Kidney epithelial cell (primary cell): ENCODE measurements at regions not wholly inside any gene's neighbourhood (a gene's known extent, or its start where the extent isn't known, plus 50 kb on each side); places are given as distances from the start of the nearest gene placed in this dataset.

Experiments used
- DNase-seq: peaks from one replicate; pipeline ENCODE4 v3.0.0-alpha.2; 2010; ENCODE audit warnings: low read depth
- H3K27me3 ChIP-seq: 2 replicates; pipeline ENCODE4 v1.6.0; 2011; ENCODE audit warnings: low read length; ENCODE audit not compliant: control insufficient read depth, insufficient read depth
- H3K36me3 ChIP-seq: 2 replicates; pipeline ENCODE4 v1.5.1; 2011; ENCODE audit warnings: low read length; ENCODE audit not compliant: control insufficient read depth, insufficient read depth
- H3K4me3 ChIP-seq: 2 replicates; pipeline ENCODE4 v1.5.1; 2011; ENCODE audit warnings: low read depth, mild to moderate bottlenecking, control low read depth, low read length
- TF ChIP-seq, protein P1 (sequence below): IDR thresholded peaks from 2 replicates; pipeline ENCODE4 v1.5.1; 2011; ENCODE audit warnings: mild to moderate bottlenecking, moderate library complexity, low read length, control low read depth, inconsistent platforms; ENCODE audit not compliant: insufficient read depth, poor library complexity, severe bottlenecking

GRCh38 chr6:1257778-1258177 is 54.1 kb upstream of the FOXQ1 start:
- no peak for DNase-seq
- Histone ChIP-seq H3K36me3 (no peaks in the 10 kb centered on the region), H3K27me3 (no peaks in the 10 kb centered on the region), H3K4me3 (no peak overlapping the region)
- TF ChIP-seq, protein P1, sequence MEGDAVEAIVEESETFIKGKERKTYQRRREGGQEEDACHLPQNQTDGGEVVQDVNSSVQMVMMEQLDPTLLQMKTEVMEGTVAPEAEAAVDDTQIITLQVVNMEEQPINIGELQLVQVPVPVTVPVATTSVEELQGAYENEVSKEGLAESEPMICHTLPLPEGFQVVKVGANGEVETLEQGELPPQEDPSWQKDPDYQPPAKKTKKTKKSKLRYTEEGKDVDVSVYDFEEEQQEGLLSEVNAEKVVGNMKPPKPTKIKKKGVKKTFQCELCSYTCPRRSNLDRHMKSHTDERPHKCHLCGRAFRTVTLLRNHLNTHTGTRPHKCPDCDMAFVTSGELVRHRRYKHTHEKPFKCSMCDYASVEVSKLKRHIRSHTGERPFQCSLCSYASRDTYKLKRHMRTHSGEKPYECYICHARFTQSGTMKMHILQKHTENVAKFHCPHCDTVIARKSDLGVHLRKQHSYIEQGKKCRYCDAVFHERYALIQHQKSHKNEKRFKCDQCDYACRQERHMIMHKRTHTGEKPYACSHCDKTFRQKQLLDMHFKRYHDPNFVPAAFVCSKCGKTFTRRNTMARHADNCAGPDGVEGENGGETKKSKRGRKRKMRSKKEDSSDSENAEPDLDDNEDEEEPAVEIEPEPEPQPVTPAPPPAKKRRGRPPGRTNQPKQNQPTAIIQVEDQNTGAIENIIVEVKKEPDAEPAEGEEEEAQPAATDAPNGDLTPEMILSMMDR = no peak

- H3K4me3 ChIP-seq = no peak overlapping the region
- TF ChIP-seq, protein P1 = no peak
- H3K36me3 ChIP-seq = no peaks in the 10 kb centered on the region
- DNase-seq = no peak
- H3K27me3 ChIP-seq = no peaks in the 10 kb centered on the region
These were observed 55.4 kb upstream of the FOXQ1 start for GRCh38 chr6:1256435-1257008.

DNA sequence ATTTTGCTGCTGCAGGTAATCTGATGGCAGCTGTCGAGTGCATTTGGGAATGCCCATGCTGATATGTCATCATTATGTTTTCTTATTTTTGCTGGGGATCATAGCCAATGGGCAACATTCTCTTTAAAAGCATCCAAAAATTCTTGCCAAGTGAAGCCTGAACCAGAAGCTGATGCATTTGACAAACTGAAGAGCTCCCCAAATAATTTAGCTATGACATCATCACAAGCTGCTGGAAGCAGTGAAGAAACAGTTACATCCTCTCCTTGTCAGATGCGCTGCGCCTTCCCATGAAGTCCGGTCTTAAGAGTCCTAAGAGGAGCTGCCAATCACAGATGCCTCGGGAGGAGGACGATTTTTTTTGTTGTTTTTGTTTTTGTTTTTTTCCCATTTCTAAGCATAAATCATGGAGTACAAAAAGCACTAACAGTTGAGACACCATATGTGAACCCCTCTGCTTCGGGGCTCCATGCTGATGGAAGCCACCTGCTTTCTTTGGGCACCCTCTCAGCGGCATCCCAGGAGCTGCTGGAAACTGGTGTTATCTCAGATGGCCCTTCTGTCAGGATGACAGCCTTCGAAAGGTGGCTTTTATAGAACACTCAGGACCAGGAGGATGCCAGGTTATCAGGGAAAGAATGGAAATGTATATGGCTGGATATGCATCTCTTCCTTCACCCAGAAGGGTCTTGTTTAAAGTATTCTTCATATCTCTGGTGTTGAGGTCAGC is 56.1 kb upstream of the FOXQ1 start:
- no peak for DNase-seq
- TF ChIP-seq, protein P1 = no peak
- Histone ChIP-seq H3K4me3 (no peak overlapping the region), H3K27me3 (no peaks in the 10 kb centered on the region), H3K36me3 (no peaks in the 10 kb centered on the region)

DNA sequence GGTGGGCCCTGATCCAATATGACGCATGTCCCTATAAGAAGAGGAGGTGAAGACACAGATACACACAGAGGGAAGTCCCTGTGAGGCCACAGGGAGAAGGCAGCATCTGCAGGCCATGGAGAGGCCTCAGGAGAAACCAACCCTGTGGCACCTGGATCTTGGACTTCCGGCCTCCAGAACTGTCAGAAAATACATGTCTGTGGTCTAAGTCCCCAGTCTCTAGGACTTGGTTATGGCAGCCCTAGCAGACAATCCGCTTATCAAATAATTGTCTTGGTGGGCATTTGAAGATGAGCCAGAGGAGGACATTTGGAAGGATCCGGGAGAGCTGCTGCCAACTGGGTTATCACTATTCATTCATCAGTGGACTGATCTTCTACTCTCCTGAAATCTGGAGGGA is 57.6 kb upstream of the FOXQ1 start:
- Histone ChIP-seq H3K4me3 (no peak overlapping the region), H3K36me3 (no peaks in the 10 kb centered on the region), H3K27me3 (no peaks in the 10 kb centered on the region)
- TF ChIP-seq, protein P1 = no peak
- no peak for DNase-seq

DNA sequence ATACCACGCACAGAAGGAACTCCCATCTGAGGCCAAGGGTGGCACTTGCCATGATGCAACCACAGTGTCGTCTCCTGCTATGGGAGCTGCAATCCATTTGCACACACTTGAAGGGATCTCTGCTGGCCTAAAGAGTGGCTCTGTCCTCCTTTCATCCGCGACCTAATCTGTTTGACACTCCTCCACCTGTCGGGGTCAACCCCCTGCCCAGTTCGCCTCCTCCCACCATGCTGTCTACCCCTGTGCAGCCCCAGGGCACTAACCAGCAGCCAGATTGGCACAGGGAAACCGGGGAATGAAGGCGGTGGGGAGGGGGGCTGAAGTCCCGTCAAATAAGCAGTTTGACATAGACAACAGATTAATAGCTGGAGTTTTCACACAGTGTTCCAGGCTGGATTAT is 58.1 kb upstream of the FOXQ1 start:
- H3K36me3 ChIP-seq = no peaks in the 10 kb centered on the region
- TF ChIP-seq, protein P1 = no peak
- no peak for DNase-seq
- no peaks in the 10 kb centered on the region for H3K27me3 ChIP-seq
- no peak overlapping the region for H3K4me3 ChIP-seq
